ENCODE measurements at regions not wholly inside any gene's neighbourhood (a gene's known extent, or its start where the extent isn't known, plus 50 kb on each side); places are given as distances from the start of the nearest gene placed in this dataset.

GRCh38 chr14:81728447-81728846 lies 194.8 kb upstream of the SEL1L start:
- TF ChIP-seq POLR2A (IDR thresholded peaks at IDR 0.05; ENCODE audit: low read depth, low read length) (no peak), POLR2AphosphoS5 (IDR thresholded peaks at IDR 0.05; ENCODE audit: low read depth, low read length) (no peak)
